HuH-7.5 (cell line): ENCODE measurements at regions not wholly inside any gene's neighbourhood (a gene's known extent, or its start where the extent isn't known, plus 50 kb on each side); places are given as distances from the start of the nearest gene placed in this dataset.

ENCODE experiments used
- DNase-seq: peaks from one replicate; pipeline ENCODE4 v3.0.0; 2011; ENCODE audit warnings: low spot score

- no peak for DNase-seq
Observed at GRCh38 chr15:45743426-45744235, 108.8 kb downstream of the SQOR start.

DNA sequence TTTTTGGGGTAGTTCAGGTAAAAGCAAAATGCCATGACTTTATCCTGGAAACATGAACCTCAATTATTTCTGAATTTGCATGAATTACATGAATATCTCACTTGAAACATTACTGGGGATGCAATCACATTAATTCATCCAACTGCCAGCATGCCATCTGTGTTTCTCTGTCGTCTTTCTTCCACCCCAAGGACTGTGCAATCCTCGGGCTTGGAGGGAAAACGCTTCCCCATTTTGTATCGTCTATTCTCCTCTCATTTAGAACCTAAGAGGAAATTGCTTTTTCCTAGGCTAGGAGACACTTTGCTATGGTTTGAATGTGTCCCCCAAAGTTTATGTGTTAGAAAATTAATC, 109.4 kb downstream of the SQOR start:
- DNase-seq, result no peak

DNA sequence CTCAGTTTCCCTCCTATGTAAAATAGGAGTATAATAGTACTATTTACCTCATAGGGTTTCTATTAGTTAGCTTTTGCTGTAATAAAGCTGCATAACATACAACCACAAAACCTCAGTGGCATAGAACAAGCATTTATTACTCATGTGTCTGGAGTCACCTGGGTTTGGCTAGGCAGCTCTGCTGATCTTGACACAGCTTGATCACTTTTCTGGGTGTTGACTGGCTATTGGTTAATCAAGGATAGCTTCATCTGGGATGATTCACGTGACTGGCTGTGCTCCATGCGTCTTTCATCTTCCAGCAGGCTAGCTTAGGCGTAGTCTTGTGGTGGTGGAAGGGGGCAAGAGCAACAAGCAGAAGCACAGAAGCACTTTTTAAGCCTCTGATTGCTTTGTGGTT, 112.6 kb downstream of the SQOR start:
- DNase-seq, result no peak

DNA sequence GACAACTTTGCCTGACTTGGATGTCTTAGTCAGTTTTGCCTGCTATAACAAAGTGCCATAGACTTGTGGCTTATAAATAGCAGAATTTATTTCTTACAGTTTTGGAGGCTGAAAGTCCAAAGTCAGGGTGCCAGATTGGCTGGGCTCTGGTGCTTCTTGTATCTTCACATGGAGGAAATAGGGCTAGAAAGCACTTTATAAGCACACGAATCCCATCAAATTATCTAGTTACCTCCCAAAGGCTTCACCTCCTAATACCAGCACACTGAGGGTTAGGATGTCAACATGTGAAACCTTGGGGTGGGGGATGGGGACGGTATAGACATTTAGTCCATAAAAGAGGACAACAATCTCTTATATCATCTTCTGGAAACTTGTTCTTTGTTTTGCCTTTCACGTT, 116.8 kb downstream of the SQOR start:
- no peak for DNase-seq

DNA sequence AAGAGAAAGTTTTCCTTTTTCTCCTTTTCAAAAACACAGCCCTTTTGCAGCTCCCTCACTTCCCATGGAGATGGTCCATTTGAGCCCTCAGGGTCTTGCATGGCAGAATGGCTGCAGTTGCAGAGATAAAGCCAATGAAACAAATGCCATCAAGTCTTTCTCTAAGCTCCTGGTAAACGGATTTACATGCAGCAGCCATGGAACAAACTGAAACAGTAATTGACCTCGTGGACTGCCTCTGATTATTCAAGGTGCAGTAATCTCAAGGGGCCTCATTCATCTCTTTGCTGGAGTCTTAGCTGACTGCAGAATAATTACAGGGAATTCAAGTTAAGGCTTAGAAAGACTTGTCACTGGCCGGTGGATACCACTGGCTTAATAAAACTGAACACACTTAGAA, 125.1 kb downstream of the SQOR start:
- DNase-seq, result no peak

- DNase-seq, result no peak
Observed at GRCh38 chr15:45762726-45763125, 127.9 kb downstream of the SQOR start.

DNA sequence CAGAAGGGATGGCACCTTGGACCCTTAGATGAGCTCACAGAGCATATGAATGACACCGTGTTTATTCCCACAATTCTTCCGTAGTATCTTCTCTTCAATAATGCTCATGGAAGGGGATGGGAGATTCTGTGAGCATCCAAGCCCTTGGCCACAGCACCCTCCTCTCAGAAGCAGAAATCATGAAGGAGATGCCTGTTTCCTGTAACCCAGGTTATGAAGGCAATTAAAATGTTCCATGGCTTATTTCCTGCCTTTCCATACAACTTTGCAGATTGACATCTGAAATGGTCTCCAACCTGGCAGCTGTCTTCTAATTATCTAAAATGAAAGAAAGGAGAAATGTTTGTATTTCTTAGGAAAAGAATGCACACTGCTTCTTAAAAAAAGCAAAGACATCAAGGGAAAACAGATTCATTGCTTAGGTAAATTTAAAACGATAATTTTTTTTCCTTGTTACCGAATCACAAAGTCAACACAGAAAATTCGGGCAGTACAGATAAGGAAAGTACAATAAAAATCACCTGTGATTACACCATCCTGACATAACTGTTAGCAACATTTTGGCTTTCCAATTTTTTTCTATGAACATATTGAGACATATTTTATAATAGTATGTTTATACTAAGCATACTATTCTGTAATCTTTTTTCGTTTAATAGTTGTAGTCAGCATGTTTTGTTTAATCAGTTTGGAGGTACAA, 128.5 kb downstream of the SQOR start:
- DNase-seq, result no peak

DNA sequence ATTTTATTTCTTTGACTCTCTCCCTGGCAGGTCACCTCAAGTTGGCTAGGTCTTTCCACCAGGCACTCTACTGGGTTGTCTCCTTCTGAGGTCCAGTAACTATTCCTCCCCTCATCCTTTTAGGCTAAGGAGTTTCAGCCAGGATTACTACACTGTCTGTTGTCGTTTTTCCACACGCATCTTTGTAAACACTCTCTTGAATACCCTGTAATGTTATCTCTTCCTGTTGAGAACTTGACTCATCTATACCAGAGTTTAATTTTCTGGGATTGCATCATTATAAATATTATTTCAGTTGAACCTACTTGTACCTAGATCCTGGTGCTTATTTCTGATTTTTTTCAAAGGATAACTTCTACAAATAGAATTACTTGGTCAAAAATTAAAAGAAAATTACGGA, 138.3 kb downstream of the SQOR start:
- DNase-seq, result no peak

GRCh38 chr15:45776772-45777171, 141.9 kb downstream of the SQOR start:
- DNase-seq, result no peak

- no peak for DNase-seq
Observed at GRCh38 chr15:45777781-45778180, 143.0 kb downstream of the SQOR start.

GRCh38 chr15:45780352-45780751, 145.5 kb downstream of the SQOR start:
- no peak for DNase-seq

- no peak for DNase-seq
Observed at GRCh38 chr15:45784656-45785055, 149.8 kb downstream of the SQOR start.

DNA sequence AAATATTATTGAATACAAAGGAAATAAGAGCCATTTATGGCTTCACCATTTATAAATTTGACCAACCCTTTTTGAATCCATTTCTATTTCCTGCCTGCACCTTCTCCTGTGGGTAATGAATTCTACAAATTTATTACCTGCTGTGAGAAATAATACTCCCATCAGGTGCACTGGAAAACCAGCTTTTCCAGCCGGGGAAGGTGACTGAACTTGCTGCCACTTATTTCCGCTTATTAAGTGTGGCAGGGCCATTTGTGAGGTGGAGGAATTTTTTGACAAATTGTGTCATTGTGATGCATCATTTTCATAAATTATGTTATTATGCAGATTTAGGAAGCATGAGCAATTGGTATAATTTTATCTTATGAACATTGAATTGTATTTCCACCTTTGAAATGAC, 151.1 kb downstream of the SQOR start:
- DNase-seq, result no peak

DNA sequence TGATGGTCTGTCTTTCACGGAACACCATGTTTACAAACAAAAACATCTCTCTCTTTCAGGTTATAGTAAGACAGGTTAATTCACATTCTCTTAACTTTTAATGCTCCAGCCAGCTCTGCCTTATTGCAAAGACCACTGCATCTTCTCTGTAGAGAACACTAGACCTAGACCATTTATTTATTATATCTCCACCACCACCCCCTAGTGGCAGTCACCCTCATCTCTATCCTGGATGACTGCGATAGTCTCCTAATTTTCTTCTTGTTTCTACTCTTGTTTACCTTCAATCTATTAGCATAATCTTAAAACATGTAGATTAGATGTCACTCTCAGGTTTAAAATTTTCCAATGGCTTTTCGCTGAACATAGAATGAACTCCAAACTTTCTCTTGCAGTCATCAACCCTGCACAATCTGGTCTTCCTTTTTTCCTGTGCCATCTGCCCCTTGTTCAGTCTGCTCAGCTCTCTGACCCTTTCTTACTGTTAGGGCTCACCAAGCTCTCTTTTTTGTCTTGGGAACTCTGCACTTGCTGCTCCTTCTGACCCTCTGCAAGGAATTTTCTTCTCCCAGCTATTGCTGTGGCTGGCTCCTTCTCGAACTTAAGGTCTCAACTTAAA, 155.6 kb downstream of the SQOR start:
- no peak for DNase-seq

DNA sequence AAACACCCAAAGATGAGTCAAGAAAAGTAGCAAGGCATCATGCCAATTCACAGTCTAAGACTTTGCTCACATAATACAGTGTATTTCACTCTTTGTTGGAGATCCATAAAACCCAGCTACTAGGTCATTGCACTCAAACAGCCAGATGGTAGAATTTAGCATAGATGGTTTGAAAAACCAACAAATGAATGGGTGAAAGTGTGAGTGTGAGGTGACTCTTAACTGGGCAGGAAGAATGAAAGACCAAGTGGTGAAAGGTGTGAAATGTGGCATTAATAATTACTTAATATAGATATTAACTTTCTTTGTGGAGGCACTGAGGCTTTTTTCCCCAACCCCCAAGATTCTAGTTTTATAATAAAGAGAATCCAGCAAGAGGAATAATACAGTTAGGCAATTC, 159.5 kb downstream of the SQOR start:
- no peak for DNase-seq

DNA sequence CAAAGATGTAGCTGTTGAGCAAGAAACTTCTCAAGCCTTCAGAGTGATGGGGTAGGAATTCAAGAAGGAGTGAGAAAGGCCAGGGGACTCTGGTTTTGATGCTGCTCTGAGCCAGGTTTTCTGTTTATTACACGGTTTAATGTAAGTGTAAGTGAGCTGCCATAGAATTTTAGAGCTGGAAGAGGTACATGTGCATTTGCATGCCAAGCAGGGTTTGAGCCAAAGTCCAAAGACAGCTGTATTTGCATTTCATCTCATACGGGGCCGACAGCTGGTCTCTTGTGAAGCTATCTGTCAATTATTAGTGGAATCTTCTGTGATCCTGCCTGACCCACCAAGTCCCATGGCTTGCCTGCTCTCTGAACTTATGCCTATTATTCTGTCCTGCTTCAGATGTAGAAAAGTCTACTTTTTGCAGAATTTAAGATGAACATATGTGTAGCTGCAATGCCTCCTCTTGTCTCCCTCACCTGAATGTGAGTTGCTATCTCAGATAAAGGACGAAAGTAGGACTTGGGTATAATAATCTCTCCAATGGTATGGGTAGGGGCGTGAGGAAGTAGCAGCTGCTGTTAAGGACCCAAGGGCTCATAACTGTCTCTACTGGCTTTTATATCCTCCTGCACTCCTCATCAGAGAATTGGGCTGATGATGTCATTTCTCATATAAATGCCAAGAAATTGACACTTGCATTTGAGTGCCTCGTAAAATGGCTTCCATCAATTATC, 160.0 kb downstream of the SQOR start:
- DNase-seq, result no peak

- DNase-seq, result no peak
Observed at GRCh38 chr15:45795440-45796069, 160.7 kb downstream of the SQOR start.

DNA sequence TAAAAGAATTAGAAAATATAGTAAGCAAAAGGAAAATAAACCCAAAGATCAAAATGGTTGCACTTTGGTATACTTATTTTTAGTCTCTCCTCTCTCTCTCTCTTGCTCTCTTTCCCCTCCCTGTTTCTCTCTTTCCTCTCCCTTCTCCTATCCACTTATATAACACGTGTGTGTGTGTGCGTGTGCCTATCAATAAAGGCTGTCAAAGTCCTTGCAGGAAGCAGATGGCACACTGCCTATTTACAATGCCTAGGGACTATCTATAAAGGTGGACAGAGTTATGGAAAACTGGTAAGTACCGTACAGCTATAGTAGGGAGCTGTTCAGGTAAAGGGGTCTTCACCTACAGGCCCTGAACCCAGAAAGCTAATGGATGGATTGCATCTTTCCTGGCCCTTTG, 161.6 kb downstream of the SQOR start:
- no peak for DNase-seq

DNA sequence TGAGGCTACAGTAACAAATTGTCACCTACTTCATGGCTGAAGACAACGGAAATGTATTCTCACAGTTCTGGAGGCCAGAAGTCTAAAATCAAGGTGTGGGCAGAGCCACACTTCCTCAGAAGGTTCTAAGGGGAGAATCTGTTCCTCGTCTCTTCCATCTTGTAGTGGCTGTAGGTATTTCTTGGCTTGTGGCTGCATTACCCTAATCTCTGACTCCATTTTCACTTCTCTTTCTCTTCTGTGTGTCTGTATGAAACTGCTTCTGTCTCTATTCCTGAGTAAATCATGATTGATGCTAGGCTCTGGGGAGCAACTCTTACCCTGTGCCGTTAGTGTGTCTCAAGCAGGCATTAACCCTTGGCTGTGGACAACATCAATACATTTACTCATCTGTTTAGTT, 164.7 kb downstream of the SQOR start:
- DNase-seq, result no peak

GRCh38 chr15:45801543-45801942, 166.7 kb downstream of the SQOR start:
- no peak for DNase-seq

GRCh38 chr15:45802140-45802539, 167.3 kb downstream of the SQOR start:
- DNase-seq, result no peak

DNA sequence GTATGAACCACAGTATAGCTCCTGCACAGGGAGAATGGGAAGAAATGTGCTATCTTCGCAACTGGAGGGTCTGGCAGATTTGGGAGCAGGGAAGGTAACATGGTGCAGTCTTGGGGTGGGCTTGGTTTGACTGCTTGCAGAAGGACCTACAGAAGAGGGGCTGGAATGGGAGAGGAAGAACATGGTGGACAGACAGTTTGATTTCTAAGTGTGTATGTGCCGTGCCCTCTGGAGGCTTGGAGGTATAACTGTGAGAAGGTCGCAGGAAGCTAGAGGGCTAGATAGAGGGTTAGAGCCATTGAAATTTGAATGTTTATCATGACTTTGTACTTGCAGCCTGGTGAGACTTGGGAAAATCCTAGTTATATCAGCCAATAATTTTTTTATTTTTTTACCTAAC, 169.2 kb downstream of the SQOR start:
- DNase-seq, result no peak
